H9 (cell line): ENCODE measurements at regions not wholly inside any gene's neighbourhood (a gene's known extent, or its start where the extent isn't known, plus 50 kb on each side); places are given as distances from the start of the nearest gene placed in this dataset.

Experiments
- DNase-seq: peaks from one replicate; pipeline ENCODE4 v3.0.0-alpha.2; 2017
- H2AFZ ChIP-seq: one replicate; pipeline ENCODE4 v1.6.1; 2013; ENCODE audit warnings: mild to moderate bottlenecking, low read length, control low read depth, moderate library complexity
- H2AK5ac ChIP-seq: 2 replicates; pipeline ENCODE4 v1.6.1; 2013; ENCODE audit warnings: low read length, control low read depth, mixed read lengths; ENCODE audit not compliant: insufficient read length
- H2BK120ac ChIP-seq: one replicate; pipeline ENCODE4 v1.6.1; 2013; ENCODE audit warnings: low read depth, mild to moderate bottlenecking, low read length, control low read depth, inconsistent platforms; ENCODE audit not compliant: poor library complexity, severe bottlenecking
- H2BK12ac ChIP-seq: 2 replicates; pipeline ENCODE4 v1.6.1; 2013; ENCODE audit warnings: low read length, control low read depth, mixed read lengths, low read depth; ENCODE audit not compliant: insufficient read length
- H2BK15ac ChIP-seq: 2 replicates; pipeline ENCODE4 v1.6.1; 2013; ENCODE audit warnings: low read depth, low read length, control low read depth
- H2BK20ac ChIP-seq: one replicate; pipeline ENCODE4 v1.6.1; 2013; ENCODE audit warnings: low read depth, mild to moderate bottlenecking, low read length, control low read depth, inconsistent platforms; ENCODE audit not compliant: poor library complexity, severe bottlenecking
- H2BK5ac ChIP-seq: 2 replicates; pipeline ENCODE4 v1.6.1; 2013; ENCODE audit warnings: low read length, control low read depth, mixed read lengths; ENCODE audit not compliant: insufficient read length
- H3K14ac ChIP-seq: 2 replicates; pipeline ENCODE4 v1.6.1; 2013; ENCODE audit warnings: low read length, control low read depth; ENCODE audit not compliant: insufficient read depth
- H3K18ac ChIP-seq: 2 replicates; pipeline ENCODE4 v1.6.1; 2013; ENCODE audit warnings: low read depth, mild to moderate bottlenecking, mixed read lengths, low read length, control low read depth; ENCODE audit not compliant: insufficient read length
- H3K23ac ChIP-seq: 2 replicates; pipeline ENCODE4 v1.6.1; 2013; ENCODE audit warnings: low read length, control low read depth, mixed read lengths, low read depth; ENCODE audit not compliant: insufficient read length
- H3K23me2 ChIP-seq: 2 replicates; pipeline ENCODE4 v1.6.1; 2013; ENCODE audit warnings: low read depth, mild to moderate bottlenecking, mixed read lengths, low read length, control low read depth; ENCODE audit not compliant: insufficient read length, poor library complexity, severe bottlenecking
- H3K27ac ChIP-seq: 2 replicates; pipeline ENCODE4 v1.5.1; 2013; ENCODE audit warnings: low read length, control low read depth, mixed read lengths, low read depth; ENCODE audit not compliant: insufficient read length
- H3K27me3 ChIP-seq: 2 replicates; pipeline ENCODE4 v1.6.1; 2013; ENCODE audit warnings: low read length, control low read depth, inconsistent platforms; ENCODE audit not compliant: insufficient read depth
- H3K4ac ChIP-seq: 2 replicates; pipeline ENCODE4 v1.6.1; 2013; ENCODE audit warnings: low read depth, mild to moderate bottlenecking, control low read depth, inconsistent platforms, low read length, moderate library complexity
- H3K4me1 ChIP-seq: 2 replicates; pipeline ENCODE4 v1.6.1; 2013; ENCODE audit warnings: low read length, control low read depth, inconsistent platforms; ENCODE audit not compliant: insufficient read depth
- H3K4me2 ChIP-seq: 2 replicates; pipeline ENCODE4 v1.6.1; 2013; ENCODE audit warnings: low read length, control low read depth, mixed read lengths; ENCODE audit not compliant: insufficient read length, insufficient read depth
- H3K56ac ChIP-seq: 2 replicates; pipeline ENCODE4 v1.6.1; 2013; ENCODE audit warnings: low read depth, mild to moderate bottlenecking, mixed read lengths, low read length, control low read depth; ENCODE audit not compliant: insufficient read length
- H3K79me1 ChIP-seq: 2 replicates; pipeline ENCODE4 v1.6.1; 2013; ENCODE audit warnings: low read depth, mild to moderate bottlenecking, moderate library complexity, low read length, control low read depth, inconsistent platforms; ENCODE audit not compliant: insufficient read depth, poor library complexity, severe bottlenecking
- H3K79me2 ChIP-seq: 2 replicates; pipeline ENCODE4 v1.6.1; 2013; ENCODE audit warnings: low read length, control low read depth, inconsistent platforms; ENCODE audit not compliant: insufficient read depth
- H3K9ac ChIP-seq: 2 replicates; pipeline ENCODE4 v1.6.1; 2013; ENCODE audit warnings: low read length, control low read depth, mixed read lengths; ENCODE audit not compliant: insufficient read length; ENCODE audit errors: extremely low read depth
- H3K9me3 ChIP-seq: one replicate; pipeline ENCODE4 v1.6.1; 2013; ENCODE audit warnings: low read depth, low read length, inconsistent platforms; ENCODE audit not compliant: control insufficient read depth
- H3T11ph ChIP-seq: one replicate; pipeline ENCODE4 v1.6.1; 2013; ENCODE audit warnings: mild to moderate bottlenecking, low read length, control low read depth, inconsistent platforms
- H4K20me1 ChIP-seq: one replicate; pipeline ENCODE4 v1.6.1; 2013; ENCODE audit not compliant: control insufficient read depth, insufficient read length, insufficient read depth
- H4K5ac ChIP-seq: 2 replicates; pipeline ENCODE4 v1.6.1; 2013; ENCODE audit warnings: low read depth, mild to moderate bottlenecking, mixed read lengths, low read length, control low read depth; ENCODE audit not compliant: insufficient read length
- H4K8ac ChIP-seq: replicated peaks from 2 replicates; pipeline ENCODE4 v1.6.1; 2013; ENCODE audit warnings: low read length, control low read depth, mixed read lengths, low read depth; ENCODE audit not compliant: insufficient read length
- H4K91ac ChIP-seq: 2 replicates; pipeline ENCODE4 v1.6.1; 2013; ENCODE audit warnings: low read depth, mild to moderate bottlenecking, moderate library complexity, mixed read lengths, low read length, control low read depth; ENCODE audit not compliant: insufficient read length
- H3K27ac Mint-ChIP-seq, 3 experiments: 2 replicates in 2 of 3; 3 replicates in 1 of 3; pipeline ENCODE4 v1.8.0; 2020 to 2021; ENCODE audit warnings: mixed read lengths in 3 of 3, mild to moderate bottlenecking in 1 of 3, moderate library complexity in 1 of 3
- H3K27me3 Mint-ChIP-seq: 2 replicates; pipeline ENCODE4 v1.8.0; 2021; ENCODE audit warnings: low read depth, mild to moderate bottlenecking, moderate library complexity, mixed read lengths
- H3K36me3 Mint-ChIP-seq, 3 experiments: 2 replicates in 2 of 3; 3 replicates in 1 of 3; pipeline ENCODE4 v1.8.0; 2020 to 2021; ENCODE audit warnings: low read depth in 3 of 3, mixed read lengths in 3 of 3; ENCODE audit not compliant: insufficient read depth in 1 of 3
- H3K4me1 Mint-ChIP-seq, 2 experiments: 2 replicates each; pipeline ENCODE4 v1.8.0; 2020; ENCODE audit warnings: mixed read lengths in 2 of 2
- H3K4me3 Mint-ChIP-seq, 2 experiments: 2 replicates in 1 of 2; 3 replicates in 1 of 2; pipeline ENCODE4 v1.8.0; 2020 to 2021; ENCODE audit warnings: mild to moderate bottlenecking in 2 of 2, mixed read lengths in 2 of 2, moderate library complexity in 1 of 2
- H3K9me3 Mint-ChIP-seq, 2 experiments: 2 replicates in 1 of 2; 3 replicates in 1 of 2; pipeline ENCODE4 v1.8.0; 2020; ENCODE audit warnings: mild to moderate bottlenecking in 2 of 2, mixed read lengths in 2 of 2, moderate library complexity in 1 of 2
- TF ChIP-seq, protein P1 (sequence below): fragments of 200-600 bp; sonication (generic); conservative IDR thresholded peaks from 3 replicates; pipeline ENCODE4 v1.8.0; 2021; ENCODE audit warnings: antibody characterized with exemption, mild to moderate bottlenecking

DNA sequence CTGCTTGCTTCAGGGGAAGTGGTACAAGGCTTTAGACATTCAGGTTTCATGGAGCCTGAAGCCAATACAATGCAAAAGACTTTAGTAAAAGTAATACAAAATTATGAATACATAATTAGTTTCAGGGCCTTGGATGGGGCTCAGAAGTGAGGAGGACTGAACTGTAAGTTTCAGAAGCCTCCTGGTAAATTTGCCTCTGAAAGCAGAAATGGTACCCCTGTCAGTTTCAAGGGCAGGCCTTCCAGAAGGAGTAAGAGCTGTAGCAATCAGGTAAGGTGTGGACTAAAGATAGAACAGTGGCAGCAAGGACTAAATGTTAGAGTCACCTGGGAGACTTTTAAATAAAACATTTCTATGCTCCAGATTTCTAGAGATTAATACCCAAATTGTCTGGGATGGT lies 402.5 kb upstream of the GOLIM4 start:
- H2BK120ac ChIP-seq = no peak overlapping the region
- no peak overlapping the region for H3K9ac ChIP-seq
- H3K18ac ChIP-seq = no peak overlapping the region
- H3K14ac ChIP-seq = no peak overlapping the region
- H3K4me1 ChIP-seq = no peaks in the 10 kb centered on the region
- no peak overlapping the region for H2BK12ac ChIP-seq
- H3K23ac ChIP-seq = no peak overlapping the region
- no peak overlapping the region for H4K5ac ChIP-seq
- no peaks in the 10 kb centered on the region for H3K9me3 ChIP-seq
- H3K27ac ChIP-seq = no peak overlapping the region
- H4K8ac ChIP-seq = no peak overlapping the region
- Mint-ChIP-seq H3K36me3 (no peaks in the 10 kb centered on the region), H3K4me3 (no peak overlapping the region), H3K9me3 (no peaks in the 10 kb centered on the region), H3K27me3 (no peaks in the 10 kb centered on the region), H3K4me1 (peaks cover 5 to 10% of the 10 kb centered on the region in 2 experiments), H3K27ac (no peak overlapping the region)
- no peak overlapping the region for H3K56ac ChIP-seq
- no peaks in the 10 kb centered on the region for H3K23me2 ChIP-seq
- no peak overlapping the region for H3K4ac ChIP-seq
- H4K91ac ChIP-seq = no peak overlapping the region
- H3T11ph ChIP-seq = no peak overlapping the region
- DNase-seq = no peak
- H3K27me3 ChIP-seq = no peaks in the 10 kb centered on the region
- H3K4me2 ChIP-seq = no peak overlapping the region
- no peaks in the 10 kb centered on the region for H4K20me1 ChIP-seq
- H2AK5ac ChIP-seq = no peak overlapping the region
- TF ChIP-seq, protein P1, sequence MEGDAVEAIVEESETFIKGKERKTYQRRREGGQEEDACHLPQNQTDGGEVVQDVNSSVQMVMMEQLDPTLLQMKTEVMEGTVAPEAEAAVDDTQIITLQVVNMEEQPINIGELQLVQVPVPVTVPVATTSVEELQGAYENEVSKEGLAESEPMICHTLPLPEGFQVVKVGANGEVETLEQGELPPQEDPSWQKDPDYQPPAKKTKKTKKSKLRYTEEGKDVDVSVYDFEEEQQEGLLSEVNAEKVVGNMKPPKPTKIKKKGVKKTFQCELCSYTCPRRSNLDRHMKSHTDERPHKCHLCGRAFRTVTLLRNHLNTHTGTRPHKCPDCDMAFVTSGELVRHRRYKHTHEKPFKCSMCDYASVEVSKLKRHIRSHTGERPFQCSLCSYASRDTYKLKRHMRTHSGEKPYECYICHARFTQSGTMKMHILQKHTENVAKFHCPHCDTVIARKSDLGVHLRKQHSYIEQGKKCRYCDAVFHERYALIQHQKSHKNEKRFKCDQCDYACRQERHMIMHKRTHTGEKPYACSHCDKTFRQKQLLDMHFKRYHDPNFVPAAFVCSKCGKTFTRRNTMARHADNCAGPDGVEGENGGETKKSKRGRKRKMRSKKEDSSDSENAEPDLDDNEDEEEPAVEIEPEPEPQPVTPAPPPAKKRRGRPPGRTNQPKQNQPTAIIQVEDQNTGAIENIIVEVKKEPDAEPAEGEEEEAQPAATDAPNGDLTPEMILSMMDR = no peak
- no peaks in the 10 kb centered on the region for H3K79me1 ChIP-seq
- H2BK15ac ChIP-seq = no peak overlapping the region
- no peak overlapping the region for H2BK5ac ChIP-seq
- H2AFZ ChIP-seq = no peak overlapping the region
- H2BK20ac ChIP-seq = no peak overlapping the region
- H3K79me2 ChIP-seq = no peaks in the 10 kb centered on the region
